HUES6 (cell line): ENCODE measurements at regions not wholly inside any gene's neighbourhood (a gene's known extent, or its start where the extent isn't known, plus 50 kb on each side); places are given as distances from the start of the nearest gene placed in this dataset.

Experiments
- H3K27ac ChIP-seq: 2 replicates; pipeline ENCODE4 v1.7.0; 2013; ENCODE audit warnings: low read depth, mild to moderate bottlenecking, low read length, inconsistent platforms
- H3K27me3 ChIP-seq: 2 replicates; pipeline ENCODE4 v1.6.1; 2013; ENCODE audit warnings: low read length; ENCODE audit not compliant: control insufficient read depth, insufficient read depth
- H3K36me3 ChIP-seq: 2 replicates; pipeline ENCODE4 v1.6.1; 2013; ENCODE audit warnings: low read length; ENCODE audit not compliant: control insufficient read depth, insufficient read depth
- H3K4me1 ChIP-seq: 2 replicates; pipeline ENCODE4 v1.6.1; 2013; ENCODE audit warnings: low read length; ENCODE audit not compliant: control insufficient read depth, insufficient read depth
- H3K4me3 ChIP-seq: 2 replicates; pipeline ENCODE4 v1.5.1; 2013; ENCODE audit warnings: low read depth, low read length
- H3K9ac ChIP-seq: one replicate; pipeline ENCODE4 v1.6.1; 2013; ENCODE audit warnings: mild to moderate bottlenecking, low read length
- H3K9me3 ChIP-seq: 2 replicates; pipeline ENCODE4 v1.6.1; 2013; ENCODE audit warnings: low read depth, low read length; ENCODE audit not compliant: control insufficient read depth, insufficient read depth

DNA sequence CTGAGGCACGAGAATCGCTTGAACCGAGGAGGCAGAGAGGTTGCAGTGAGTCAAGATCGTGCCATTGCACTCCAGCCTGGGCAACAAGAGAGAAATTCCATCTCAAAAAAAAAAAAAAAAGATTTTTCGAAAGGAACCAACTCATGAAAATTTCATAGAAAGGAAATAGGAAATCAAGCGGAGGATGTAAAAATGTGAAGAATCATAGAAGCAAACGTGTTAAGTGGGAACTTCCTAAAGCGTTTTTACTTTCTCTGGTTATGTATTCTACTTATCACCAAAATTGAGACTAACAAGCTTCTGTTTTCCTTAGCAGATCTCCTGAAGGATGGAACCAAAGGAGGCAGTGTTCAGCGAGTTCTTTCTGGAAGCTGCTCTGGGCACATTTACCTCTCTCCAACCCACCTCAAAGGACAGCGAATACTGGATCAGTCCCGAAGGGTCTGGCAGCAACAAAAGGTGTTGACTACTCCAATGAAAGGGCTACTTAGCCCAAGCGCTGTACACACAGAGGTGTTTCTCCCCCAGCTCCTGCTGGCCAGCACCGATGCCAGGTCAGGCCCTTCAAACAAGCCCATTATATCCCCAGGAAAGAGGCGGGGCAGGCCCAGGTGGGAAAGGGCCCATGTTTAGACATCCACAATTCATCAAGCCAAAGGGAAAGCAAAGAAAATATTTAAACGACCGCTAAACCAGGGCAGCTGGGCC is 327.5 kb upstream of the JARID2 start:
- H3K4me3 ChIP-seq: no peak overlapping the region
- H3K27ac ChIP-seq: no peak overlapping the region
- no peak overlapping the region for H3K9ac ChIP-seq
- H3K36me3 ChIP-seq: peaks cover 3% of the 10 kb centered on the region; the same call in 1 of the 2 replicates
- no peaks in the 10 kb centered on the region for H3K9me3 ChIP-seq
- H3K4me1 ChIP-seq: peaks cover 30% of the 10 kb centered on the region
- H3K27me3 ChIP-seq: no peaks in the 10 kb centered on the region

DNA sequence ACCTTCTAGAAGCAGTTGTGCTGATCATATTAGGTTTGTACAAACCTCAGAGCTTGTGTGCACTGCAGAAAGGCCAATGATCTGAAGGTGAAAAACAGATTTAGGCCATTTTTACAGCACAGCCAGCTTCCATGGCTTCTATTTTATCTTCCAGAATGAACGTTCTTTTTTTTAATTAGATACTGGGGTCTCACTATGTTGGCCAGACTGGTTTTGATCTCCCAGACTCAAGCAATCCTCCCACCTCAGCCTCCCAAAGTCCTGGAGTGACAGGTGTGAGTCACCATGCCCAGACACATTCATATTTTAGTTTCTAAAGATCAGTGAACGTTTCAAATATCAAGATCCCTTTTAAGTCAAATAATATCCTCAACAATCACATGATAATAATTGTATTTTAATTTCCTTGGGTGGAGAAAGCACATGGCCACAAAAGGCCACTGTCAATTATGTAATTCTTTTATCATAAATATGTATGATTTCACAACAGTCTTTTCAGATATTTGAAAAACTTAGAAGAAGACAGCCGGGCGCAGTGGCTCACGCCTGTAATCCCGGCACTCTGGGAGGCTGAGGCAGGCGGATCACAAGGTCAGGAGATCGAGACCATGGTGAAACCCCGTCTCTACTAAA is 326.7 kb upstream of the JARID2 start:
- Histone ChIP-seq H3K27me3 (no peaks in the 10 kb centered on the region), H3K27ac (no peak overlapping the region), H3K9me3 (no peaks in the 10 kb centered on the region), H3K9ac (no peak overlapping the region), H3K4me3 (no peak overlapping the region), H3K36me3 (peaks cover 3% of the 10 kb centered on the region; the same call in 1 of the 2 replicates), H3K4me1 (peaks cover 38% of the 10 kb centered on the region)

DNA sequence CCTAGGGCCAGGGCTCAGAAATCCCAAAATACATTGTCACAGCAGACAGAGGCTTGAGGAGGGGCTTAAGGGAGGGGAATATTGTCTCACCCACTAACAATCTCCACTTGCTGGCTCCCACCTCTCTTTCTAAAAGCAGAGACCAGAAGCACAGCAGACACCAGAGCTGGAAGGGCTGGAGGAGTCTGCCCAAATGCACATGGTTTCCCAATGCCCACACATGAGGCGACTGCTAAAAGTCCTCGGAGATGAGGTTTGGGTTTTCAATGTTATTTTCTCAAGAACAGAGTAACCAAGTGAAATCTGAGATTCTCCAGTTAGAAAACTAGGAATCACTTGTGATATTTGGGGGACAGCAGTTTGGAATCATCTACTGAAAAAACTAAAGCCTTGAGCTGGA is 325.6 kb upstream of the JARID2 start:
- Histone ChIP-seq H3K9ac (no peak overlapping the region), H3K27ac (no peak overlapping the region), H3K9me3 (no peaks in the 10 kb centered on the region), H3K4me1 (peaks cover 49% of the 10 kb centered on the region), H3K36me3 (peaks cover 3% of the 10 kb centered on the region; the same call in 1 of the 2 replicates), H3K27me3 (no peaks in the 10 kb centered on the region), H3K4me3 (no peak overlapping the region)

DNA sequence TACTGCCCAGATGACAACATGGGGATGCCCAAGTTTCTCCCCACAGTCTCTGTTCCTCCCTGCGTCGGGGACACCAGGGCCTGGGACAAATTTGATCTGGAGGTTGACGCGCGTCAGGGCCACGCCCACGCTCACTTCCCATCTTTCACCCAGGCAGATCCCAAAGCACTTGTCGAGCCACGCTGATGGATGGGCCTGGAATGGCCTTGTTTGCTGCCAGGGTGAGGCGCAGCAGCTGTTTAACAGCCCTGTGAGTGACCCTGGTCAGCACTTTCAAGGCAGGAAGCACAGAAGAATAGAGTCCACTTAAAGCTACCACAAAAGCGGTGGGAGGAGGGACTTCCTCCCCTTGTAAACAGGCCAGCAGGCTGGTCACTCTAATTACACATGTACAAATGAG is 324.7 kb upstream of the JARID2 start:
- no peaks in the 10 kb centered on the region for H3K27me3 ChIP-seq
- H3K9ac ChIP-seq: no peak overlapping the region
- H3K4me1 ChIP-seq: peaks cover 54% of the 10 kb centered on the region
- no peak overlapping the region for H3K27ac ChIP-seq
- H3K36me3 ChIP-seq: no peaks in the 10 kb centered on the region
- no peak overlapping the region for H3K4me3 ChIP-seq
- no peaks in the 10 kb centered on the region for H3K9me3 ChIP-seq

DNA sequence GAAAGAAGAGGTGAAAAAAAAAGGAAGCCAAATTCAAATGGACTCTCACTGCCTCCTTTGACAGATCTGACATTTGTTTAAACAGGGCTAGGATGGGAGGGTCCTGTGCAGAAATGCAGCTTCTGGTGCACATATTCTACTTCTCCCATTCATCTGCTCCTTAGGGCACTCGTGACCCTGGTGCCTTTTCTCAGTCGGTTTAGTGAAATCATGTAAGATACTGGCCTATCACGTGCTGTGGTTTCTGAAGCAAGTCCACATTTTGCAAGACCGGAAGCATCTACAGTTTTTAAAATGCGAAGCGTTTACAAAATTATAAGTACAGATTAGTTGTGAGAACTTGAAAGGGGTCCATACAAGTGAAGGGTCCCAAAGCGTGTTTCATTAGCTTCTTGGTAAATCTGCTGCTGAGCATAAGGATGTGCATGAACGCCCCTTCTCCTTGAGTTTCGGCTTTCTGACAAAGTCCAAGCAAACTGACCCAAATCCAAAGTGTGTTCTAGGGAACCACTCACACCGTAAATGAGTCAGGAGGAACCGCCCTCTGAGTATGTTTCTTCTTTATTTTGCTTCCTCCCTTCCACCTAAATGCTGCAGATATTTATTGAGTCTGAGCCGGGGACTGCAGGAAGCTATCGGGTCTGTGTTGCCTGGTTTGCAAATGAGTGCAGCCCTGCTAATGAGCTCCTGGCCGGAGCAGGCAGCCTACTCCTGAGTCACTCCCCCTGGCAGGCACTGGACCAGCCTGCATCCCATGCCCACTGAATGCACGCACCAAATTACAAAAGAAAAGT is 323.8 kb upstream of the JARID2 start:
- Histone ChIP-seq H3K9me3 (no peaks in the 10 kb centered on the region), H3K27me3 (no peaks in the 10 kb centered on the region), H3K36me3 (no peaks in the 10 kb centered on the region), H3K4me1 (peaks cover 54% of the 10 kb centered on the region), H3K4me3 (no peak overlapping the region), H3K9ac (no peak overlapping the region), H3K27ac (no peak overlapping the region)

DNA sequence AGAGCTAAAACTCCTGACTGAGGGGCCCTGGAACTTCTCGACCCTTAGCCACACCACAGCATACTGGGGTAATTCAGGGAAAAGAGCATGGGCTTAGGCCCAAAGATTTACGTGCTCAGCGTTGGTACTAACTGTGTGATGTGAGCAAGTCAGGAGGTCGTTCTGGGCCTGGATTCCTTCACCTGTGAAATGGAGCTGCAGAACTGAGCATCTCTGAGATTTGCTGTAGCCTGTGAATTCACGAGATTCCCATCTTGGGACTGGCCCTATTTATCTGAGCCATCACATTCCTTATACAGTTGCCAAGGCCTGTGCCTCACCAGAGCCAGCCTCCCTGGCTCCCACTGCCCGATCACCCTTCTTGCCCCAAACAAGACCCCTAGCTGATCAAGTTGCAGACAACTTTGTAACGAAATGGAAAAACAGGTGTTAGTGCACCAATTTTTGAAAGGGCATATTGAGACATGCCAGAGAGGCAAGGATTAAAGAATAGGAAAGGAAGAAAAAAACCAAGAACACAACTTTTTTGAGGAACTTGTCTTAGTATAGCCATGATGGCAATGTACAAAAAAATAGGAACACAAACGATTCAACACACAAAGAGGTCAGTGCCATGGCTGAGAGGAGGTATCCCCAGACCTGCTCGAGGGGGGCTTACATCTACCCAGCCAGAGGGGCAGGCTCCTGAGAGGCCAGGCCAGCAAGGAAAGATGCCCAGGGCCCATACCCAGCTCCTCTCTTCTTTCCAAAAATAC is 323.0 kb upstream of the JARID2 start:
- Histone ChIP-seq H3K9ac (no peak overlapping the region), H3K27me3 (no peaks in the 10 kb centered on the region), H3K27ac (no peak overlapping the region), H3K4me3 (no peak overlapping the region), H3K4me1 (peaks cover 54% of the 10 kb centered on the region), H3K36me3 (0 out of 2 replicates have a peak, but pooled peaks cover under 1% of the 10 kb centered on the region), H3K9me3 (no peaks in the 10 kb centered on the region)

DNA sequence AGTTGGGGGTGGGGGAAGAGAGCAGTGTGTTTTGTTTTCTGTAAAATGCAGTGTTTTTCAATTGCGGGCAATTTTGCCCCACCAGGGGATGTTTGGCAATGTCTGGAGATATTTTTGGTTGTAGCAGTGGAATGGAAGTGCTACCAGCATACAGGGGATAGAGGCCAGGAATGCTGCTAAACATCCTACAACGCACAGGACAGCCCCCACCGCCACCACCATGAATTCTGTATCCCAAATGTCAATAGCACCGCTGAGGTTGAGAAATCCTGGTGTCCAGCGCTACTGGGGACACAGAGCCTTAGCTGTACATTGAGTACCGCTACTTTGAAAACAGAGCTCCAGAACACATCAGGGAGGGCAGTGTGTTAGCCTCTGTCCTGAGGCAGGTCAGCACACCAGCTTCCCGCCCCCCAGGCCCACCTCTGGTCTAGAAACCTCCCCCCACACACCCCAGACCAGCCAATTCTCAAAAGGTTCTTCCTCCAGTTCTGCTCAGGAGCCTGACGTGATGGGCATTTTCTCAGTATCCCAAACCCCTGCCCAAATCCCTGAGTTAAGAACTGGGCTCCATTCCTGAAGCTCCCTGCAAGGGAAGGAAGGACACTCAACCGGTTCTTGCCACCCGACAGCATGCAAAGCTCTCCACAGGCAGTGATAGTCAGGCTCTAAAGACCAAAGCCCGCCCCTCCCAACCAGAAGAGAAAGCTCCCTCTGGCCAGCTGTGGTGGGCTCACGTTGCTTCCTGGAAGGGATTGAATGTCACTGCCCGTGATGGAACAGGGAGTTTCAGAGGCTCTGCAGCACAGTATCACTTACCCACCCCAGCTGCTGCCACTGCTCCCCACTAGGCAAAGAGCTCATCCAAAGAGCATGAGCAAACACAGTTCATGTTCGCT is 321.5 kb upstream of the JARID2 start:
- H3K9me3 ChIP-seq: no peaks in the 10 kb centered on the region
- peaks cover 49% of the 10 kb centered on the region for H3K4me1 ChIP-seq
- 0 out of 2 replicates have a peak, but pooled peaks cover 3% of the 10 kb centered on the region for H3K36me3 ChIP-seq
- no peak overlapping the region for H3K4me3 ChIP-seq
- H3K27me3 ChIP-seq: no peaks in the 10 kb centered on the region
- no peak overlapping the region for H3K9ac ChIP-seq
- H3K27ac ChIP-seq: no peak overlapping the region

DNA sequence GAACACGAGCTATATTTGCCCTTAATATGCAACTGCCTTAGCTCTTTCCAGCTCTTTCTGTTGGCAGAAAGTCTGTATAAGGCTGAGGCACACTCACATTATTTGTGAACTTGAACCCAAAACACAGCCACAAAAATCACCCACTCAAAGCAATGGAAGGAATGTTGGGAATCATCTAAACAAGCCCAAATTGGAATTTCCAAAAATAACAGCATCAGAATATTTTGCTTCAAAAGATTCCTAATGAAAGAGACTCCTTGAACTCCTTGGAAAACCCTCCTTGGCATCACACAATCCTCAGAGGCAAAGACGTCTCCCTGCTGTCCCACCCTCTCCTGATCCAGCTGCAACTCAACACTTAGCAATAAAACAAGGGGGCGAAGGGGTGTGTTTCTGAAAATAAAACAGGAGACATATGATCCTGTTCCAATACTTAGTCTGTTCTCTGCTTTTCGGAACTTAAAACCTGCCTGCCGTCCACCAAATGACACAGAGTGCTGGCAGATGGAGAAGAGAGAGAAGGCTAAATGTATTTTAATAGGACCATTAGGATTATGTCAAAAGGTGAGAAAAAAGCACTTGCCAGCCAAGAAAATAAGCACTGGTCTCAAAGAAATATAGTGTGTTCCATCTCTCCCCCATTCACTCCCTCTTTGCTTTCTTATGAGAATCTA is 320.7 kb upstream of the JARID2 start:
- H3K27ac ChIP-seq: no peak overlapping the region
- H3K9ac ChIP-seq: no peak overlapping the region
- H3K9me3 ChIP-seq: no peaks in the 10 kb centered on the region
- H3K36me3 ChIP-seq: 0 out of 2 replicates have a peak, but pooled peaks cover 3% of the 10 kb centered on the region
- no peaks in the 10 kb centered on the region for H3K27me3 ChIP-seq
- H3K4me3 ChIP-seq: no peak overlapping the region
- H3K4me1 ChIP-seq: peaks cover 49% of the 10 kb centered on the region

DNA sequence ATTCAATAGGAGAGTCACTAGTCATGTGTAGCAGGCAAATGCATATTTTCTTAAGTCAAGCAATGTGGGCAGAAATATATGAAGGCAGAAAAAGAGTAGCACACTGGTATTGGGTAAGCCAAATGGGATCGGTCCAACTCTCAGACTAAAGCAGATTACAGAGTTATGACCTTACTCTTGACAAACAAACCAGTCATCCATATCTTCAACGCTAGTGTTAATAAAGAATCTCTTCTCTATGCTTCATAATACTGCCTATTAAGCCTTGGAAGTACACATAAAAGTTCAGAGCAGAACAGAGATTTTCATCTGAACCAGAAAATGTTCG is 320.2 kb upstream of the JARID2 start:
- no peaks in the 10 kb centered on the region for H3K27me3 ChIP-seq
- no peak overlapping the region for H3K4me3 ChIP-seq
- no peak overlapping the region for H3K9ac ChIP-seq
- no peaks in the 10 kb centered on the region for H3K9me3 ChIP-seq
- H3K36me3 ChIP-seq: 0 out of 2 replicates have a peak, but pooled peaks cover 3% of the 10 kb centered on the region
- no peak overlapping the region for H3K27ac ChIP-seq
- peaks cover 49% of the 10 kb centered on the region for H3K4me1 ChIP-seq

DNA sequence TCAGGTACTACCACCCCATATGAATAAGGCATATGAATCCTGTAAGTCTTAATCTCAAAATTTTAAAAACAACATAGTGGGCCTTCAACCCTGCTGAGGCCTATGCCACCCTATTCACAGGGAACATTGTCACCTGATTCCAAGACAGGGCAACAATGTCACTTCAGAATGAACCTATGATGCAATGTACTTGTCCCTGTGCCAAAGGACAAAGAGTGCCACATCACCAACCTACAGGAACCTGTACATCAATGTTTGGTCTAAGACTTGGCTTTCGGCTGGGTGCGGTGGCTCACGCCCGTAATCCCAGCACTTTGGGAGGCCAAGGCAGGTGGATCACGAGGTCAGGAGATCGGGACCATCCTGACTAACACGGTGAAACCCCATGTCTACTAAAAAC is 318.5 kb upstream of the JARID2 start:
- H3K9ac ChIP-seq: no peak overlapping the region
- H3K27ac ChIP-seq: no peak overlapping the region

More for the DNA sequence above, 318.5 kb upstream of the JARID2 start:
- no peaks in the 10 kb centered on the region for H3K27me3 ChIP-seq
- H3K9me3 ChIP-seq: no peaks in the 10 kb centered on the region
- H3K36me3 ChIP-seq: 0 out of 2 replicates have a peak, but pooled peaks cover 3% of the 10 kb centered on the region
- no peak overlapping the region for H3K4me3 ChIP-seq
- H3K4me1 ChIP-seq: peaks cover 34% of the 10 kb centered on the region
